ENCODE measurements at regions not wholly inside any gene's neighbourhood (a gene's known extent, or its start where the extent isn't known, plus 50 kb on each side); places are given as distances from the start of the nearest gene placed in this dataset.

DNA sequence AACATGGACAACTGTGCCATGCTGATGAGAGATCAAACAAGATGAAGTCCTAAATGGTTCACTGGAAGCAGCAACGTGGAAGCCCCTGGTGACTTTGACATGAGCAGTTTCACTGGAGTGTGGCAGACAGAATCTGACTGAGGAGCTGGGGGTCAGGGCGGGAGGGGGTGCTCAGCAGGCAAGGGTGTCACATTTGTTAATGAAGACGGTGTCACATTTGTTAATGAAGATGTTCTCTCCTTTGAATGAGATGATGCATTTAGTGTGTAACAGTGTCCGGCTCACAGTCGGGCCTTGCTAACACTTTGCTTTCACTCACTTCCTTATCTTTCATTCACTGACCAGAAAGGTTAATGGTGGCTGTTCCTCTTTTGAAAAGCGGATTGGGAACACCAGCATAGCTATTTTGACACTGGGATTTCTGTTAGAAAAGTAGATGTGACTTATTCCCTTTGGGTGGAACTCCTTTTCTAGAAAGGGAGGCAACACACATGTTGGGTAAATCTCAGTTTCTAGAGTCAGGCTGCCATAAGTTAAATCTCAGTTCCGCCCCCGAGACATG lies 693.7 kb downstream of the UQCRFS1 start:
- Histone ChIP-seq H3K4me1 (no peaks in the 10 kb centered on the region), H3K9me3 (no peaks in the 10 kb centered on the region), H3K27me3 (no peaks in the 10 kb centered on the region), H3K27ac (no peak overlapping the region), H3K4me3 (no peak overlapping the region), H3K36me3 (no peaks in the 10 kb centered on the region)
- TF ChIP-seq, protein P1, sequence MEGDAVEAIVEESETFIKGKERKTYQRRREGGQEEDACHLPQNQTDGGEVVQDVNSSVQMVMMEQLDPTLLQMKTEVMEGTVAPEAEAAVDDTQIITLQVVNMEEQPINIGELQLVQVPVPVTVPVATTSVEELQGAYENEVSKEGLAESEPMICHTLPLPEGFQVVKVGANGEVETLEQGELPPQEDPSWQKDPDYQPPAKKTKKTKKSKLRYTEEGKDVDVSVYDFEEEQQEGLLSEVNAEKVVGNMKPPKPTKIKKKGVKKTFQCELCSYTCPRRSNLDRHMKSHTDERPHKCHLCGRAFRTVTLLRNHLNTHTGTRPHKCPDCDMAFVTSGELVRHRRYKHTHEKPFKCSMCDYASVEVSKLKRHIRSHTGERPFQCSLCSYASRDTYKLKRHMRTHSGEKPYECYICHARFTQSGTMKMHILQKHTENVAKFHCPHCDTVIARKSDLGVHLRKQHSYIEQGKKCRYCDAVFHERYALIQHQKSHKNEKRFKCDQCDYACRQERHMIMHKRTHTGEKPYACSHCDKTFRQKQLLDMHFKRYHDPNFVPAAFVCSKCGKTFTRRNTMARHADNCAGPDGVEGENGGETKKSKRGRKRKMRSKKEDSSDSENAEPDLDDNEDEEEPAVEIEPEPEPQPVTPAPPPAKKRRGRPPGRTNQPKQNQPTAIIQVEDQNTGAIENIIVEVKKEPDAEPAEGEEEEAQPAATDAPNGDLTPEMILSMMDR (IDR thresholded peaks at IDR 0.05), result no peak
- TF ChIP-seq POLR2A (IDR thresholded peaks at IDR 0.05) (no peak), POLR2AphosphoS5 (IDR thresholded peaks at IDR 0.05) (no peak), EP300 (IDR thresholded peaks at IDR 0.05) (no peak)
- no peak for DNase-seq
- whole genome bisulfite sequencing, 2 donors, result 74 to 75% methylated on average over 8 of the region's 8 CpGs
- intact Hi-C loops (cut with DNase I), result no loop called here

DNA sequence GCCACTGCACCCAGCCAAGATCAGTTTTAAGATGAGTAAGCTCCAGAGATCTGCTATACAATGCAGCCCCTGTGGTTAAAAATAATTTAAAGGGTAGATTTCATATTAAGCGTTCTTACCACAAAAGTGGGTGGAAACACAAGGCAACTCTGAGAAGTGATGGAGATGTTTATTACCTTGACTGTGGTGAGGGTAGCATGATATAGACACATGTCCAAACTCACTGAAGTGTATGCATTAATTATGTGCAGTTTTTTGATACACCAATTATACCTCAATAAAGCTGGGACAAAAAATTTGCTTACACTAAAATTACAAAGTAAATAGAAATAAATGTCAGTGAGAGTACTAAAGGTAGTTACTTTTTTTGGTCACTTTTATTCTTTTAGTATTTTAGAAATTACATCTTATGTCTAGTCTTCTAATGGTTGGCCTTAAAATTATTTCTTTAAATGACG lies 696.5 kb downstream of the UQCRFS1 start:
- TF ChIP-seq, protein P1 (IDR thresholded peaks at IDR 0.05), result no peak
- no peak for TF ChIP-seq EP300 (IDR thresholded peaks at IDR 0.05)
- TF ChIP-seq POLR2A (IDR thresholded peaks at IDR 0.05), result no peak
- TF ChIP-seq POLR2AphosphoS5 (IDR thresholded peaks at IDR 0.05), result no peak
- intact Hi-C loops (cut with DNase I), result no loop called here
- WGBS, 2 donors, result 88 to 97% methylated on average over 2 of the region's 2 CpGs

DNA sequence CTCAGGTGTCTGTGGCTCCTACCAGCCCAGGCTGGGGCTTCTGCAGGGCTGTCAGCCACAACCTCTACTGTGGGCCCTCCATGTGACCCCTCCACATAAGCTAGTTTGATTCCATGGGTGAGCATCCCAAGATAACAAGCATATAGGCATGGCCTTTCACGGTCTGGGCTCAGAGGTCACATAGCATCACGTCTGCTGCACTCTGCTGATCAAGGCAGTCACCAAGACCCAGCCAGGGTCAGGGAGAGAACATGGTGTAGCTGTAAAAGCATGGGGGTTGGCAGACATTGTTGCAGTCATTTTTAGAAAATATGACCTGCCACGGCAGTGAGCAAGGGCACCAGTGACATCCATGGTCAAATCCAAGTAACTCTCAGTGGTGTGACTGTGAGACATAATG lies 698.8 kb downstream of the UQCRFS1 start:
- Histone ChIP-seq H3K27ac (no peak overlapping the region), H3K4me3 (no peak overlapping the region), H3K36me3 (no peaks in the 10 kb centered on the region), H3K4me1 (no peaks in the 10 kb centered on the region), H3K9me3 (no peaks in the 10 kb centered on the region), H3K27me3 (no peaks in the 10 kb centered on the region)
- intact Hi-C loops (cut with DNase I), result no loop called here
- no peak for DNase-seq
- WGBS, 2 donors, result 81 to 84% methylated on average over 3 of the region's 3 CpGs
- TF ChIP-seq, protein P1 (IDR thresholded peaks at IDR 0.05), result no peak
- TF ChIP-seq EP300 (IDR thresholded peaks at IDR 0.05) (no peak), POLR2AphosphoS5 (IDR thresholded peaks at IDR 0.05) (no peak), POLR2A (IDR thresholded peaks at IDR 0.05) (no peak)

More for the DNA sequence above, 696.5 kb downstream of the UQCRFS1 start:
- no peaks in the 10 kb centered on the region for H3K9me3 ChIP-seq
- H3K36me3 ChIP-seq, result no peaks in the 10 kb centered on the region
- no peak overlapping the region for H3K27ac ChIP-seq
- H3K4me1 ChIP-seq, result no peaks in the 10 kb centered on the region
- H3K4me3 ChIP-seq, result no peak overlapping the region
- DNase-seq, result no peak
- no peaks in the 10 kb centered on the region for H3K27me3 ChIP-seq

DNA sequence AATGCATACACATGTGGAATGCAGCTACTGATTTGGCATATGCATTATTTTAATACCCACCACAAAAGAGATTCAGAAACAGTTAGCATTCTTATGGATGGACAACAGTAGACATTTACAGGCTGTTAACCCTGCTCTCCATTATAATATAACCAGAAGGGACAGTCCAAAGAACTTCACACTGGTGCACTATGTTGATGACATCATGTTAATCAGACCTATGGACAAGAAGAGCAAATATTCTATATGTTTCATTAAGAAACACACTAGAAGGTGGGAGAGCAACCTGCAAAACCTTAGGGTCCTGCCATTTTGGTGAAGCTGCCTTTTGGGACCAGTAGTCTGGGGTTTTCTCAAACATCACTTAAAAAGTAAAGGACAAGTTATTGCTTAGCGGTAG lies 701.3 kb downstream of the UQCRFS1 start:
- TF ChIP-seq POLR2AphosphoS5 (IDR thresholded peaks at IDR 0.05) (no peak), EP300 (IDR thresholded peaks at IDR 0.05) (no peak), POLR2A (IDR thresholded peaks at IDR 0.05) (no peak)
- TF ChIP-seq, protein P1 (IDR thresholded peaks at IDR 0.05), result no peak
- DNase-seq, result no peak
- H3K36me3 ChIP-seq, result no peaks in the 10 kb centered on the region
- H3K4me3 ChIP-seq, result no peak overlapping the region
- no peaks in the 10 kb centered on the region for H3K9me3 ChIP-seq
- H3K27me3 ChIP-seq, result no peaks in the 10 kb centered on the region
- no peak overlapping the region for H3K27ac ChIP-seq
- no peaks in the 10 kb centered on the region for H3K4me1 ChIP-seq
- intact Hi-C loops (cut with DNase I), result no loop called here
- WGBS, 2 donors, result 98% methylated on average over 1 of the region's 1 CpG

Measured in sigmoid colon (tissue), 6 donors.